ENCODE measurements at regions not wholly inside any gene's neighbourhood (a gene's known extent, or its start where the extent isn't known, plus 50 kb on each side); places are given as distances from the start of the nearest gene placed in this dataset.

DNA sequence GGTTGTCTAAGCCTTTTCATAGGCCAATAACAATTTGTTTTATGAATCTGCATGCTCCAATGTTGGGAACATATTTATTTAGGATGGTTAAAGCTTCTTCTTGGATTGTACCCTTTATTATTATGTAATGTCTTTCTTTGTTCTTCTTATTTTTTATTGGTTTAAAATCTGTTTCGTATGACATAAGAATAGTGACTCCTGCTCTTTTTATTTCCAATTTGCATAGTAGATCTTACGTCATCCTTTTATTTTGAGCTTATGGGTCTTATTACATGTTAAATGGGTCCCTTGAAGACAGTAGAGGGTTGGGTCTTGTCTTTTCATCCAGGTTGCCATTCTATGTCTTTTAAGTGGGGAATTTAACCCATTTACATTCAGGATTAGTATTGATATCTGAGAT lies 561.9 kb upstream of the GHITM start:
- Histone ChIP-seq H3K27ac (no peak overlapping the region), H3K4me1 (ENCODE audit: low read depth, poor library complexity, severe bottlenecking) (no peaks in the 10 kb centered on the region), H4K20me1 (ENCODE audit: insufficient read depth) (no peaks in the 10 kb centered on the region), H3K27me3 (ENCODE audit: insufficient read depth, low read depth) (no peaks in the 10 kb centered on the region), H3K4me3 (IDR thresholded peaks at IDR 0.05; ENCODE audit: insufficient read depth, low read depth, low read length) (no peak overlapping the region), H3K4me2 (no peak overlapping the region), H3K79me2 (ENCODE audit: insufficient read depth, low read depth) (no peaks in the 10 kb centered on the region), H3K9ac (no peak overlapping the region), H2AFZ (ENCODE audit: low read depth) (no peak overlapping the region), H3K36me3 (ENCODE audit: insufficient read depth) (no peaks in the 10 kb centered on the region)
- no peak for TF ChIP-seq CTCF (conservative IDR thresholded peaks at IDR 0.05; ENCODE audit: low read depth, low read length)

- no peak overlapping the region for H3K4me2 ChIP-seq
- no peaks in the 10 kb centered on the region for H3K79me2 ChIP-seq (ENCODE audit: insufficient read depth, low read depth)
- no peak overlapping the region for H3K9ac ChIP-seq
- no peaks in the 10 kb centered on the region for H3K4me1 ChIP-seq (ENCODE audit: low read depth, poor library complexity, severe bottlenecking)
- no peak overlapping the region for H2AFZ ChIP-seq (ENCODE audit: low read depth)
- TF ChIP-seq CTCF (conservative IDR thresholded peaks at IDR 0.05; ENCODE audit: low read depth, low read length), result no peak
- H3K4me3 ChIP-seq (IDR thresholded peaks at IDR 0.05; ENCODE audit: insufficient read depth, low read depth, low read length), result no peak overlapping the region
- no peaks in the 10 kb centered on the region for H3K27me3 ChIP-seq (ENCODE audit: insufficient read depth, low read depth)
- H3K27ac ChIP-seq, result no peak overlapping the region
- no peaks in the 10 kb centered on the region for H3K36me3 ChIP-seq (ENCODE audit: insufficient read depth)
- H4K20me1 ChIP-seq (ENCODE audit: insufficient read depth), result no peaks in the 10 kb centered on the region
These were observed 558.8 kb upstream of the GHITM start for GRCh38 chr10:83580373-83581012.

GRCh38 chr10:83582407-83583095 lies 556.8 kb upstream of the GHITM start:
- Histone ChIP-seq H3K4me3 (IDR thresholded peaks at IDR 0.05; ENCODE audit: insufficient read depth, low read depth, low read length) (no peak overlapping the region), H3K4me1 (ENCODE audit: low read depth, poor library complexity, severe bottlenecking) (no peaks in the 10 kb centered on the region), H3K4me2 (no peak overlapping the region), H3K9ac (no peak overlapping the region), H3K36me3 (ENCODE audit: insufficient read depth) (no peaks in the 10 kb centered on the region), H3K27ac (no peak overlapping the region), H2AFZ (ENCODE audit: low read depth) (no peak overlapping the region), H3K79me2 (ENCODE audit: insufficient read depth, low read depth) (no peaks in the 10 kb centered on the region), H3K27me3 (ENCODE audit: insufficient read depth, low read depth) (no peaks in the 10 kb centered on the region), H4K20me1 (ENCODE audit: insufficient read depth) (no peaks in the 10 kb centered on the region)
- TF ChIP-seq CTCF (conservative IDR thresholded peaks at IDR 0.05; ENCODE audit: low read depth, low read length), result no peak

GRCh38 chr10:83585686-83586085 lies 553.6 kb upstream of the GHITM start:
- Histone ChIP-seq H3K36me3 (ENCODE audit: insufficient read depth) (no peaks in the 10 kb centered on the region), H3K4me2 (no peak overlapping the region), H3K4me1 (ENCODE audit: low read depth, poor library complexity, severe bottlenecking) (no peaks in the 10 kb centered on the region), H3K9ac (no peak overlapping the region), H2AFZ (ENCODE audit: low read depth) (no peak overlapping the region), H3K27me3 (ENCODE audit: insufficient read depth, low read depth) (no peaks in the 10 kb centered on the region), H4K20me1 (ENCODE audit: insufficient read depth) (no peaks in the 10 kb centered on the region), H3K79me2 (ENCODE audit: insufficient read depth, low read depth) (no peaks in the 10 kb centered on the region), H3K4me3 (IDR thresholded peaks at IDR 0.05; ENCODE audit: insufficient read depth, low read depth, low read length) (no peak overlapping the region), H3K27ac (no peak overlapping the region)
- TF ChIP-seq CTCF (conservative IDR thresholded peaks at IDR 0.05; ENCODE audit: low read depth, low read length), result no peak

All from KMS-11 (cell line).